ENCODE measurements at regions not wholly inside any gene's neighbourhood (a gene's known extent, or its start where the extent isn't known, plus 50 kb on each side); places are given as distances from the start of the nearest gene placed in this dataset.

- Histone ChIP-seq H2AFZ (ENCODE audit: low read depth, low read length) (no peak overlapping the region), H3K9me2 (ENCODE audit: insufficient read depth, low read length) (no peaks in the 10 kb centered on the region), H3K4me2 (ENCODE audit: low read length) (no peak overlapping the region)
Observed at GRCh38 chr6:139544701-139545057, 170.2 kb upstream of the CITED2 start.

DNA sequence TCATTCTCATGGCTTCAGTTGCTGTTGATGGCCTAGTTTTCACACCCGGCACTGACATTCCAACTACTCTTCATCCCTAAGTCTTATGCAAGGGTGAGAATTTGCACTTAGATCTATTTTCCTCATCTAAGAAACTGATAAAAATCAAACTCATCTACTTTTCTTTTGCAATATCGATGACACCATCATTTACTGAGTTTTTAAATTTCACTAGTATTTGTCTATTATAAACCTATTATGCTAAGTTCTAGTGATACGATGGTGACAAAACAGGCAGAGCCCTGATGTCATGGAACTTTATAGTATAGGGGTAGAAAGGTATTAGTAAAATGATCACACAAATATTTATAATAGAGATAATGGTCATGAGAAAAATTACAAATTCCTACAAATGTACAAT, 167.9 kb upstream of the CITED2 start:
- Histone ChIP-seq H3K4me2 (ENCODE audit: low read length) (no peak overlapping the region), H3K79me2 (replicated peaks; ENCODE audit: insufficient read depth, low read length) (no peaks in the 10 kb centered on the region), H3K9ac (ENCODE audit: low read length) (no peak overlapping the region), H3K9me3 (ENCODE audit: low read length) (no peaks in the 10 kb centered on the region), H3F3A (ENCODE audit: insufficient read depth, low read length, poor library complexity, severe bottlenecking) (no peaks in the 10 kb centered on the region), H2AFZ (ENCODE audit: low read depth, low read length) (no peak overlapping the region), H3K36me3 (ENCODE audit: insufficient read depth, low read length) (no peaks in the 10 kb centered on the region), H4K20me1 (ENCODE audit: insufficient read depth) (no peaks in the 10 kb centered on the region), H3K4me3 (ENCODE audit: low read length) (no peak overlapping the region), H3K27ac (ENCODE audit: low read length) (no peak overlapping the region), H3K27me3 (ENCODE audit: insufficient read depth, low read depth, low read length) (no peaks in the 10 kb centered on the region), H3K9me2 (ENCODE audit: insufficient read depth, low read length) (no peaks in the 10 kb centered on the region)
- no peak for TF ChIP-seq POLR2AphosphoS5 (IDR thresholded peaks at IDR 0.05)
- no peak for TF ChIP-seq SMC3 (conservative IDR thresholded peaks at IDR 0.05; ENCODE audit: poor library complexity)
- no peak for TF ChIP-seq RAD21 (conservative IDR thresholded peaks at IDR 0.05)
- TF ChIP-seq, protein P1, sequence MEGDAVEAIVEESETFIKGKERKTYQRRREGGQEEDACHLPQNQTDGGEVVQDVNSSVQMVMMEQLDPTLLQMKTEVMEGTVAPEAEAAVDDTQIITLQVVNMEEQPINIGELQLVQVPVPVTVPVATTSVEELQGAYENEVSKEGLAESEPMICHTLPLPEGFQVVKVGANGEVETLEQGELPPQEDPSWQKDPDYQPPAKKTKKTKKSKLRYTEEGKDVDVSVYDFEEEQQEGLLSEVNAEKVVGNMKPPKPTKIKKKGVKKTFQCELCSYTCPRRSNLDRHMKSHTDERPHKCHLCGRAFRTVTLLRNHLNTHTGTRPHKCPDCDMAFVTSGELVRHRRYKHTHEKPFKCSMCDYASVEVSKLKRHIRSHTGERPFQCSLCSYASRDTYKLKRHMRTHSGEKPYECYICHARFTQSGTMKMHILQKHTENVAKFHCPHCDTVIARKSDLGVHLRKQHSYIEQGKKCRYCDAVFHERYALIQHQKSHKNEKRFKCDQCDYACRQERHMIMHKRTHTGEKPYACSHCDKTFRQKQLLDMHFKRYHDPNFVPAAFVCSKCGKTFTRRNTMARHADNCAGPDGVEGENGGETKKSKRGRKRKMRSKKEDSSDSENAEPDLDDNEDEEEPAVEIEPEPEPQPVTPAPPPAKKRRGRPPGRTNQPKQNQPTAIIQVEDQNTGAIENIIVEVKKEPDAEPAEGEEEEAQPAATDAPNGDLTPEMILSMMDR (IDR thresholded peaks at IDR 0.05; ENCODE audit: poor library complexity, severe bottlenecking) = no peak
- TF ChIP-seq TAF1 (IDR thresholded peaks at IDR 0.05; ENCODE audit: low read depth) = no peak

More at GRCh38 chr6:139544701-139545057, 170.2 kb upstream of the CITED2 start:
- H3K27me3 ChIP-seq (ENCODE audit: insufficient read depth, low read depth, low read length) = no peaks in the 10 kb centered on the region
- no peak for TF ChIP-seq MXI1 (conservative IDR thresholded peaks at IDR 0.05; ENCODE audit: poor library complexity, severe bottlenecking)
- TF ChIP-seq EZH2 (IDR thresholded peaks at IDR 0.05; ENCODE audit: borderline replicate concordance, insufficient read depth, low read length, poor library complexity, severe bottlenecking) = no peak
- no peak for TF ChIP-seq RAD21 (conservative IDR thresholded peaks at IDR 0.05)
- no peak for TF ChIP-seq TAF1 (IDR thresholded peaks at IDR 0.05; ENCODE audit: low read depth)
- no peak for TF ChIP-seq EP300 (conservative IDR thresholded peaks at IDR 0.05; ENCODE audit: poor library complexity, severe bottlenecking)
- no peak overlapping the region for H3K4me3 ChIP-seq (ENCODE audit: low read length)
- no peak overlapping the region for H3K27ac ChIP-seq (ENCODE audit: low read length)
- no peak overlapping the region for H3K9ac ChIP-seq (ENCODE audit: low read length)
- H3K9me3 ChIP-seq (ENCODE audit: low read length) = no peaks in the 10 kb centered on the region
- no peaks in the 10 kb centered on the region for H3K79me2 ChIP-seq (replicated peaks; ENCODE audit: insufficient read depth, low read length)
- H3F3A ChIP-seq (ENCODE audit: insufficient read depth, low read length, poor library complexity, severe bottlenecking) = no peaks in the 10 kb centered on the region
- no peaks in the 10 kb centered on the region for H3K36me3 ChIP-seq (ENCODE audit: insufficient read depth, low read length)
- no peaks in the 10 kb centered on the region for H4K20me1 ChIP-seq (ENCODE audit: insufficient read depth)

GRCh38 chr6:139540894-139541293, 166.4 kb upstream of the CITED2 start:
- H3K79me2 ChIP-seq (replicated peaks; ENCODE audit: insufficient read depth, low read length) = no peaks in the 10 kb centered on the region
- no peaks in the 10 kb centered on the region for H3K27me3 ChIP-seq (ENCODE audit: insufficient read depth, low read depth, low read length)
- H3K9ac ChIP-seq (ENCODE audit: low read length) = no peak overlapping the region
- H3K9me3 ChIP-seq (ENCODE audit: low read length) = no peaks in the 10 kb centered on the region
- H3F3A ChIP-seq (ENCODE audit: insufficient read depth, low read length, poor library complexity, severe bottlenecking) = no peaks in the 10 kb centered on the region
- no peaks in the 10 kb centered on the region for H3K9me2 ChIP-seq (ENCODE audit: insufficient read depth, low read length)
- H3K4me3 ChIP-seq (ENCODE audit: low read length) = no peak overlapping the region
- H3K27ac ChIP-seq (ENCODE audit: low read length) = no peak overlapping the region
- TF ChIP-seq POLR2AphosphoS5 (IDR thresholded peaks at IDR 0.05) = no peak
- no peak for TF ChIP-seq MXI1 (conservative IDR thresholded peaks at IDR 0.05; ENCODE audit: poor library complexity, severe bottlenecking)
- no peak for TF ChIP-seq EP300 (conservative IDR thresholded peaks at IDR 0.05; ENCODE audit: poor library complexity, severe bottlenecking)
- TF ChIP-seq EZH2 (IDR thresholded peaks at IDR 0.05; ENCODE audit: borderline replicate concordance, insufficient read depth, low read length, poor library complexity, severe bottlenecking) = no peak
- no peak for TF ChIP-seq RAD21 (conservative IDR thresholded peaks at IDR 0.05)
- TF ChIP-seq SMC3 (conservative IDR thresholded peaks at IDR 0.05; ENCODE audit: poor library complexity) = no peak
- H4K20me1 ChIP-seq (ENCODE audit: insufficient read depth) = no peaks in the 10 kb centered on the region
- H3K36me3 ChIP-seq (ENCODE audit: insufficient read depth, low read length) = no peaks in the 10 kb centered on the region
- H3K4me2 ChIP-seq (ENCODE audit: low read length) = no peak overlapping the region
- H2AFZ ChIP-seq (ENCODE audit: low read depth, low read length) = no peak overlapping the region

Data from neural cell (in vitro differentiated cells).